Stimulated activated CD4-positive, alpha-beta T cell treated with anti-CD3 and anti-CD28 coated beads, Interleukin-1b, Interleukin-23, amount 100 ng/mL, for 4 hours (primary cell): ENCODE measurements at regions not wholly inside any gene's neighbourhood (a gene's known extent, or its start where the extent isn't known, plus 50 kb on each side); places are given as distances from the start of the nearest gene placed in this dataset.

ENCODE experiments used
- DNase-seq, 2 donors: peaks; one replicate each; pipeline ENCODE4 v3.0.0-alpha.2; 2020; ENCODE audit warnings: low read depth in 2 of 2

DNA sequence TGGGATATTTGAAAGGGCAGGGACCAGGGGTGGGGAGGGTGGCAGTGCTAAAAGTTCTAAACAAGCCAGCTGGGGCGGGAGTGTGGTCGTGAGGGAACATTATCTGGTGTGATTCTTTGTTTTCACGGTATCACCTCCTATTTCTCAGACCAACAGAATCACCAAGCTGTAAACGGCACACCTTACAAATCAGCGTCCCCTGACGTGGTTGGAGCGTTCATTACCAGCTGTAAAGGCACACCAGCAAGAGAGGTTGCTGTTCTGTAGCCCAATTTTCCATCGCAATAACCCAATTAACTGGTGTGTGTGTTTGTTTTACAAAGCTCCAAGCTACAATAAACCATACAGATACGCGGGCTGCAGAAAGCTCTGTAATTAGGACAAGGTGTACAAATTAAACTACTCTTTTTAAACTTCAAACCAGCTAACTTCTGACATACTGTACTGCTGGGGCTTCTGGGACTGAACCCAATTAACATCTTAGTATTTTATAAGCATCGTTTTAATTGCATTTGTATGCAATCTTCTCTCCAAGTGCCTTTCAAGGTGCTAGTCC is 303.6 kb upstream of the CLINT1 start:
- no peak for DNase-seq

DNA sequence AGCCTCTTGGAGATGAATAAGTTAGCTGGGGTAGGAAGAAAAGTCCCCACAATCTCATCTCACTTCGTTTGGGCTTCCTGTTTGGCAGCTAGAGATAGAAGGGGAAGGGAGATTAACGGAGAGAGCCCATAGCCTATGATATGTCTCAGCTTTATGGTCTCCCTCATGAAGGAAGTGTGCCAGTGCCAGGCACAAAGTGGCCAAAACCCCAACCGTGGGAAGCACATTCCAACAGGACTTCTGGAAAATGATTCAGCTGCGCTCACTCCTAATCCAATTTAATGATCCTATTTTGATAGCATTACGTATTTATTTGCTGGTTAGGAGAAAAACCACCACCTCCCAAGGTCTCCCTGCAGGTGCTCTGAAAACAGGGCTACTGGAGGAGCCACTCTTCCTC is 303.1 kb upstream of the CLINT1 start:
- no peak for DNase-seq

DNA sequence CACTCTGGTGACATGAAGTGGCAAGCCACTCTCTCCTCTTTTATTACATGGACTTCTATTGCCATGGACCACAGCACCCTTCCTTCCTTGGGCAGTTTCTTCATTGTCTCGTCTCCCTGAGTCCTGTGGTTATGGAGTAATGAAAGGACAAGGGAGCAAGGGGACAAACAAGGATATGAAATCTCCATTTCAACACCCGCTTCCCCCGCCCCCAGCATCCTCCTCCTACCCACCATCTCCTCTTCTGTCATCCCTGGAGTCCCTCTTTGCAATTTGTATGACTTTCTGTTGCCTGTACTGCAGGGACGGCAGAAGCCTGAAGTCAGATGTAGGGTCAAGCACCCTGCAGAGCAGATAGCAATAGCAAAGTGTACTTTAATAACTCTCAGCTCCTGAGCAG is 300.7 kb upstream of the CLINT1 start:
- DNase-seq: no peak

DNA sequence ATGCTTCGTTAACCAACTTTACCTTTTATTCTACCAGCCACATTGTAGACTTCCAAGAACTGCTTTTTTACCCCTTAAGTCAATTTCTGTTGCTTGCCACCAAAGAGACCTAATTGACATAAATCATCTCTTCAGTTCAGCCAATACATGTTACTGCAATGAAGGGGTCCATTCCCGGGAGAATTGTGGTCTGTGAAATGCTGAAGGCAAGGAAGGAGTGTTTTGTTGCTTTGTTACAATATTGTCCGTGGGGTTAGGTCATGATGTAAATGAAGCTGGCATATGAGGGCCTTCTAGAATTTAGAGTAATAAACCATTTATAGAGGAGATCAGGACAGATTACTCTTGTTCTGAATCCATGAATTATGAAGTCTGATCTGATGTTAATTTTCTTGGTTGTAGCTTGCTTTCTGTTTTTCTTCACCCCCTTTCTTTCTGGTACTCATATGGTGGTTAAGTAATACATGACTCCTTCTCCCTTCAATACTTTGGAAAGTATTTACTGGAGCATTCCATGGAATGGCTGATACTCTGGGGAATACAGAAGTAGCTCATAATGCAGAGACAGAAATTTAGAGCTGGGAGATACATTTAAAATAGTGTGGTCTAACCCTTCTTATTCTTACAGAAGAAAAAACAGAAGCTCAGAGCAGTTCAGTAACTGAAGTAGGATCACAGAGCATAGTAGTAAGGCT is 297.0 kb upstream of the CLINT1 start:
- no peak for DNase-seq

DNA sequence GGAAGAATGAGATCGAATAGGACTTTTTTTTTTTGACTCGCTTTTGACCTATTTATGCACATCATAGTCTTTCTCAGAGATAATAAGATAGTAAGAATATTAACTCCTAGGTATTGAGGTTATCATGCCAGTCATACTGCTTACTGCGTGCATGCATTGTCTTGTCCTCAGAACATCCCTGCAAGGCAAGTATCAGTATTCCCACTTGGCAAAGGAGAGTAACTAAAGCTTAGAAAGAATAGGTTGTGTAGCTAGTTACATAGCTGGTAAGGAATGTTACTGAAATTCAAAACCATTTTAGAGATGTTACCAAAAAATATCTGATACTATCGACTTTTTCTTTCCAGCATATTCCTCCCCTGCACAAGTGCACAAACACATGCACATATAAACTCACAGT is 296.1 kb upstream of the CLINT1 start:
- DNase-seq: no peak

DNA sequence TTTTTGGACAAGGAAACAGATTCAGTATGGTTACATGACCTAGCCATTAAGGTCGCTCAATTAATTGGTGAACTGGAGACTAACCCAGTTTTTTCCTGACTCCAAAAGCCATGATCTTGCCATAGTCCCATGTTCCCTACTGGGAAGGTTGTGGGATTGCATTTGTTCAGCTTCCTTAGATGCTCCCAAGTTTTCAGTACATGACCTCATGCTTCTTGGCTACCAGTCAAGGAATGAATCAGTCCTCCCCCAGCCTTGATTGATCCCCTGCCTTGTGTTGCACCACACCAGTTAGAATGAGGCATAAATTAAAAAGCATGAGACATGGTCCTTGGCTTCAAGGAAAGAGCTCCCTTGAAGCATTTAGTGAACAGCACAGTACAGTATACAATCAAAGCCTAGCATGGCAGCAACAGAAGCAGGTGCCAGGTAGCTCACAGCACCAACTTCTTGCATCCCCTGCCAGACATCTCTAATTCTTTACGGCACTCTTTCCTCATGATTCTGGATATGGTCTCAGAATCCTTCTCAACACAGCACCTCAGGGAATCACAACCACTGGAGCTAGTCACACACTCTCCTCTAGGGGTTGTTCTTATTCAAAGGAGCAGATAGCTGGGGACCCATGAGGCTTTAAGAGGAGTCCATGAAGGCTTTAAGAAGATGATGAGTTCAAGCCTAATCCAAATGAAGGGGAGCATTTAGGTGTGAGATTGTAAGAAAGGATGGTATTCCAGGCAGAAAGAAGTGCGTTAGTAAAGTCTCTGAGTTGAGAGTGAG is 295.5 kb upstream of the CLINT1 start:
- no peak for DNase-seq

DNA sequence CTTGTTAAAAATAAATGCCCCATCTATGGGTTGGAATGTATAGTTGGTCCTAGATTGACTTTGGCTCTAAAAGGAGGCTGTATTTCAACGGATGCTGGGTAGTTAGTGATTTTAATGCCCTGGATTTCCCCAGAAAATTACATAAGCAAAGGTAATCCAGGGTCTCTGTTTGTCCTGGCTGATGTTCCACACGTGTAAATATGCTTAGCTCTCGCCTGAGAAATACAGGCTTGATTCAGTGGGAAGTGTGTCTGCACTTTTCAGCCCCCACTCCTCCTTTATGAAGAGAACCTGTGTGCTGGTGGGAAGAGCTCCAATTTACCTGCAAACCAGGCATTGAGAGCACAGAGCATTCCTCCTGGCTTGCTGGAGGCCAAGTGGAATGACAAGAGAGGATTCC is 294.6 kb upstream of the CLINT1 start:
- no peak for DNase-seq

DNA sequence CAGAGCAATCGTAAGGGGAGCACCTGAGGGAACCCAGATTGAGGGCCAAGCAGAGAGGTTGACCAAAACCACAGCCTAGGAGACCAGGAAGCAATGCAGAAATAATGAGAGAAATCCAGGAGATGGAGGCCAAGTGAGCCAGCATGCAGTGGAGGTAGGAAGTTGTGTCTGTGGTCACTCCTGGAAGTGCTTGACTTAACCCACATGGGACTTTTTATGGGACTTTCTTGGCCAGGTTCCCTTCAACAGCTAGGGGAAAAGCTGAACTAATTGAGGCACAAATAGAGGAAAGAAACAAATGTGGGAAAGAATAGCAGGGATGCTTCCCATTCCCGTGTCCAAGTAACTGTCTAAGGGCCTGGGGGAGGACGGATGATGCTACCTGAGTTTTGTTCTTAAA is 293.2 kb upstream of the CLINT1 start:
- no peak for DNase-seq

DNA sequence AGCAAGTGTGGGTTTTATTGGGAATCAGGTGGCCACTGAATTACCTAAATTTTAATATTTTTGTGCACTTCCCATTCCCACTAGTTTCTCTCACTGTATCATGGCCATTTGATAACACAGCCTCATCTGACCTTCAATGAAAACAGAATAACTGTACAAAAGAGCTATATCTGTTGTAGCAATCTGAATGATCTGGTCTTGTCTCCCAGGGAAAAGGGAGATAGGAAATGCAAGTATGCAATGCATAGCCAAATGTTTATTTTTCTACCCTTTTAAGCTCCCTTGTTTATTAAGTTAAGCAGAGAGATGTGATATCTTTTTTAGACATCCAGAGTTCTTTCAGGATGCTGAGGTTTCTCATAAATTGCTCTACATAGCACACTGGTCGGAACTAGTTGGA is 288.3 kb upstream of the CLINT1 start:
- DNase-seq: no peak

DNA sequence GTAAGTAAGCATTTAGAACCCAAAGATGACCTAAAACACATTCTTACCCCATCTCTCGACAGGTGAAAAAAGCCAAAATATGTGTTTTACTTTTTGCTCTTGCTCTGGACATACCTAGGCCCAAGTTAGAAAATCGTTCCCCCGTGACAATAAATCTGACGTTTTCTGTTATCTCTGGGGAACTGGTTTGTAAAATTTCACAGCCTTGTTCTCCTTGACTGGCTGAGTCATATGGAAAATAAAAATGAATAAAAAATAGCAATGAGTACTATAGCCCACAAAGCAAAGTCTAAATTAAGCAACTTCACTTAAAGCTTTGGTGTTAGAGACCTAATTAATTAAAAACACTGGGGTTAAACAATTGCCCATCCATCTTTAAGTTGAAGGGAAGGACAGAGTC is 286.9 kb upstream of the CLINT1 start:
- DNase-seq: no peak

DNA sequence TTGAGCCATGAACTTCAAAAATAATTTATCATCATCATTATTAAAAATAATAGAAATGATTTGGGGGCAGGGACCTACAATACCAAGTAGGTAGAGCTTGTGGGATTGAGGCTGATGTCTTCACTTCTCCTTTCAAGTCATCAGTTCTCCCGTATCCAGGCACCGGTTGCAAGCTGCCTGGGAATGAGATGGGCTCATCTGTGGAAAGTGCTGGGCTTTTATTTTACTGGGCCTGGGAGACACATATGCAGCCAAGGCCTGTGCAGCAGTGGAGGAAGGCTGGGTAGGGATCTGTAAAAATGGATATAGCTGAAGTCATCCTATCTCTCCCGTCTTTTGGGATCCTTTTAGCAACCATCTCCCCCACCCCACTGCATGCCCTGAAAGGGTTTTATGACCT is 284.1 kb upstream of the CLINT1 start:
- no peak for DNase-seq

DNA sequence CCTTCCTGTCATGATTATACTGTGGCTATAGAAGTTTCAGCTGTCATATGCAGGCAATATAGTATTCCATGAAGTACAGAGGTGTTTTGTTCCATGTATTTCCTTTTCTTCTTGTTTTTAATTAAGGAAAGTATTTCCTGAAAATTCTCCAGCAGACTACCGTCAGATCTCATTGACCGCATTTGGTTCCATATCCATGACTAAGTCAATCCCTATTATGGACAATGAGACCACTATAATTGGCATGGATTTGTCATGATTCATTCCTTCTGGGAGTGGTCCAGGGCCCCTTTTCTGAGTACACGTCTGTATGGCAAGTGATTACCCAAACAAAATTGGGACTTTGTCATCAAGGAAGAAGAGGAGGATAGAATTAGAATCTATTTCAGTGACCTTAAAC is 283.2 kb upstream of the CLINT1 start:
- DNase-seq: no peak

DNA sequence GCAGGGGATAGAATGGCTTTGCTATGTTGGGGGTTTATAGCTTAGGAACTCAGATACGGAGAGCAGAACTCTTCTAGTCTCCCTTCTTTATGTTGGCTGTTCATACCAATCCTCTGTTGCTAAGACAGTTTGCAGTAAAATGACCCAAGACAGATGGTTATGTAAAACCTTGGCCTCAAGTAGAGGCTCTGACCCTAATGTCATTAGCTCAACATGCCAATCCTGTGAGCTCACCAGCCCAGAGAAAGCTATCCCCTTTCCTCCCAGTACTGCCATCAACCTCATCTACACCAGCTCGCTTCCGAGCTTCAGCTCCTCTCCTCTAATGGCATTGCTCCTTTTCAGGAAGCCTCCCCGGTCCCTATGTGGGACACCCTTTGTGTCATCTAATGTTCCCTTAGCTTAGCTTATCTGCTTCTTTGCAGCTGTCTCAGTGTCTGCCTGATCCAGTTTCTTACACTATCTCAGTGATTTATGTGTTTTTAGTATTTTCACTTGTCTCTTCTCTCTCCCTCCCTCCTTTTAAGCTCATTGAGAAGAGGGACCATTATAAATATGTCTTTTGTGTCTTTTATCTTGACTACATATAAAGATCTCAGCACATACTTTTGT is 281.3 kb upstream of the CLINT1 start:
- DNase-seq: no peak

DNA sequence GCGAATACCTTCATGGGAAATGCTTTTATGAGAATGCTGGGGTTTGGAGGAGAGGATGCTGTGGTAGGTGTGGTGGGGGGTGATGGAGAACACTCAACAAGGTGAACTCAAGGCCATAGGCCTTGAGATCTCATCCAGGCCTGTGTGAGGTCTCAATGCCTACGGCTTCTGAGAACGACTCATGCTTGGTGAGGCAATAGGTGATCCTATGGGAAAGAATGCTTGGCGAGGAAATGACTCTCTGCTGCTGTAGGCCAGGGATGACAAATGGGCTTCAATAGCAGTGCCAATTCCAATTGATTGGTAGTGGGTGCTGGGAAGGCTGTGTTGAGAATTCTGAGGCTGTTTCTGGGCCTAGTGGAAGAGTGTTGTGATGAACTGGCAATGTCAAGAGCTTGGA is 280.2 kb upstream of the CLINT1 start:
- no peak for DNase-seq

DNA sequence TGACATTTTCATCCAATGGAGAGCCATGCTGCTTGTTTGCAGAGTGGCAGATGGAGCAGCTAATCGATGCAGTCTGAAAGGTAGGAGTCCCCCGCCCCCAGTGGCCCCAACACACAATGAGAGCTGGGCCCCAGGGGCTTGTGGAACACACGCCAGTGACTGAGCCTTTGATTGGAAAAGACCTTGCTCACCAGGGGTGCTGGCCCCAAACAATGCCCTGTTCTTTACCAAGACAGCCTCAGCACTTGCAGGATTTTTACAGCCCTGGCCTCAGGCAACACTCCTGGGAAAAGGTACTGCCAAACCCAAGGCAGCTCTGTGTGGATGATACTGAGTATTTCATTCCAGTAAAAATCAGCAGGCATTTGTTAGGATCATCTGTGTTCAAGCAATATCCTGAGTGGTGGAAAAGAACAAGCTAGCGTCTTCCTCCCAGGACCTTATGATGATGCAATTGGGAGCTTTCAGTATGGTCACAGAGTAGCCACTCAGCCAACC is 276.8 kb upstream of the CLINT1 start:
- DNase-seq: no peak

DNA sequence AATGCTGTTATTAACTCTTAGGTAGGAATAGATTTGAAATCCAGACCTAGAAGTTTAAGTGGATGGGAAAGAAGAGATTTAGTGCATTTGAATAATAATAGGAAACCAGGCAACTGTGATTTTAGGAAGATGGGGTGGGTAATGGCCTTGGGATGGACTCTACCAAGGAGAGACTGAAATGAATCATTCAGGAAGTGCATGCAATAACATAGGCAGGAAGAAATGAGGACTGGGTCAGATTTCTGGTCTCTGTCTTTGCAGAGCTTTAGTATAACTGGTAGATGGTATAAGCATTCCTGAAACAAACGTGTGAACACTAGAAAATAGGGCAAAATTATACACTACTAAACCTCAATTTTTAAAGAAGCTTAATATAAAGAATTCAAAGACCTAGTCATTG is 274.4 kb upstream of the CLINT1 start:
- DNase-seq: no peak

DNA sequence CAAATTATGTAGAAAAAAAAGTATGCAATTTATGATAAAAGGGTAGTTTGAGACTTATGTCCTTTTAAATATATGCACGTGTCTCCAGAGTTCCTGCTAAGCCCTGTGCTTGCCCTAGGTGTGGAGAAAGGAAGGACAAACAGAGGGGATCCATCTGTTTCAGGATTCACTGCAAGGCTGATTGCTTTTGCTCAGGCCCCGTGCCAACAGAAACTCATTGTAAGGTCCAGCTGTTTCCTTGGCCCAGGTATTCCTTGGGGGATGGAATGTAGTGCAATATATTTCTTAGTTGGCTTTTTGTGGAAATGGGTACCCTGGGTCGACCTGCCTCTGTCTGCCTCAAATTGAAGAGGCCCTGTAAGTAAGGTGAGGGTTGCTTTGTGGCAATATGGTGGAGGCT is 268.6 kb upstream of the CLINT1 start:
- no peak for DNase-seq

DNA sequence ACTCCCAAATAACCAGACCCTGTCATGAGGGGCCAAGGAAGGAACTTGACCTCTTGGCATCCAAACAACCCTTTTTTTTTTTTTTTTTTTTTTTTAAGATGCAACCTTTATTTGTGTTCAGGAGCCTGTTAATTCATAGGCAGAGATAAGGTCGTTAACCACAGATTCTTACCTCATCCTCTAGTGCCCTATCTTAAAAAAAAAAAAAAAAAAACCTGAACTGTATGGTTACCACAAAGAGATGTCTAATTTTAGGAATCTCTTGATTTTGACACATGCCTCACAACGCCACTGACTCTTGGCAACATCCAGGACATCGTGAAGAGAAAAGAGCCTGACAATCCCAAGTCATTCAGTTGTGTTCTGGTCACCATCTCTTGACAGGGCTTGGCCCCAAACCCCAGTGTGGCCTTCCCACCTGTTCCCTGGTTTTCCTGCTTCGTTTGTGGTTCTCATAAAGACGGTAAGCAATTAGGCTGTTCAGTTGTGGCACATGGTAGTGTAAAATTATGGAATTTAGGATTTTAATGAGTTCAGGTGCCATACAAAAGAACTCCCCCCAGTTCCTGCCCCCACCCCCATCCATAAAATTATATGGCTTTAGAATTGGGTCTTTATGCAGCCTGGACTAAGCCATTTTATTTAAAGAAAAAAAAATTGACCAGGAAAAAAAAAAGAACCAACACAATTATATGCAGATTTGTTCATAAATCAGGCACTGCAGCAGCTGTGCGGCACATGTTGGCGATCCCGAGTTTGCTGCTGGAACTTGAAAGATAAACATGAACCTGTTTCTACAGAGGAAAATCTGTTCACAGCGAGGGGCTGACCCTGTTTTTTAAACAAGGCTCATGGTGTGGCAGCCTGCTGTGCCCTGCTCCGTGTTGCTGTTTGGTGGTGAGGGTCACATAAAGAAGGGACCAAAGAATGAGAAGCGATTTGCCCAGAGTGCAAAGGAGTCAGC is 267.8 kb upstream of the CLINT1 start:
- no peak for DNase-seq

DNA sequence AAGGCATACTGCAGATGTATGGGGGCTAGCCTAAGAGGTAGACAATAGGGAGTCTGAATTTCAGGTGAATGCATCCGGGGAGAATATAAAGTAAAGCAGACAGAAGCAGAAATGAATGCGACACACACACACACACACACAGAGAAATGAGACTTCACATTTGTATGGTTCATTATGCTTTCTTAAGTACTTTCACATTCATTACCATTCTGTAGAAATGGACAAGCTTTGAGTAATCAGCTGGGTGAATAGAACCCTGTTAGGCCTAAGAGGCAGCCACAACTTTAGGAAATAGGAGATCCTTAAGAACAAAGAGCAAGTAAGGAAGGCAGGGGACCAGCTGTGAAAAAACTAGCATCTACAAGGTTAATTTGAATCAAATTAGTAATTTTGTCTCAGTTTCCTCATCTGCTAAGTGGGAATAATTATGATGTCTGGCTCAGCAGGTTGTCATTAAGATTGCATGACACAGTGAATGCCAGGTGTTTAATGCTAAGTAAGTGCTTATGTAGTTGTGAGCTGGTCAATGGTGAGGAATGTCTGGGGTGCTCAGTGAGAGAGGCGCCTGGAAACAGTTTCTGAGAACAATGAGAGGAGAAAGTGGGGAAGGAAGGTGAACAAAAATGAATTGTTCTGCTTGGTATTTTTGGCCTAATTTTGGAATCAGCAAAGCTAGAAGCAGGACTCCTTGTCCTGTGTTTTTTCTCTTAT is 265.8 kb upstream of the CLINT1 start:
- no peak for DNase-seq

DNA sequence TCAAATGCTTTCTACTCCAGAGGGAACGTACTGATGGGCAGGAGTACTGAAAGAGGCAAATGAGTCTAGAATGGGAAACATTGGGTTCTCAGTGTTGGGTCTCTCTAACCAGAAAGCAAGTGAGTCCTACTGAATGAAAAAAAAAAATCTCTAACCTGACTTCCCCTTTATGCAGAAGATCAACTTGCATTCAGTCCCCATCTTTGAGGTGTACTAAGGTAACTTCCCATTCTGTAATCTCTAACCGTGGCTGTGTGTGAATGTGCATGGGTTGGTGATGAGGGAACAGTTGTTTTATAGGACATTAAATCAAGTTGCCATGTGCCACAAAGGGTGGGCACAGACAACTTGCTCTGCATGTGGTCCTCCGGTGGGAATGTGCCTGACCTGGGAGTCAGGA is 264.6 kb upstream of the CLINT1 start:
- DNase-seq: no peak

DNA sequence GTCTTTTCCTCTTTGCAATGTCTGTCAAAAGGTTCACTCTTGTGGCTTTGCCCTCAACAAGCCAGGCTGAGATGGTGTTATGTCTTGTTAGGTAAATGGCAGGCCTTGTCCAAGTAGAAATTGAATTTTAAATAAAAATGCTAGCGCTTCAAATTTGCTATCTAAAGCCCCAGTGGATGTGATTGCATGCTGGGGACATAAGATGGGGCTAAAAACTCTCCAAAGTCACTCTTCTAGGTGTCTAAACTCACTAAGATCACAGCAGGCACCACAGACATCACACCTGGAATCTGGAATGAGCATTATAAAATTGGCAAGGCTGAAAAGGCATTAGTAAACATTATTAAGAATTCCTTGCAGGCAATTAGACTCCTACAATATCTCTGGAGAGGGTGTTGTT is 262.7 kb upstream of the CLINT1 start:
- DNase-seq: no peak
